ENCODE measurements at regions not wholly inside any gene's neighbourhood (a gene's known extent, or its start where the extent isn't known, plus 50 kb on each side); places are given as distances from the start of the nearest gene placed in this dataset.

- Histone ChIP-seq H3K27me3 (ENCODE audit: insufficient read depth) (no peaks in the 10 kb centered on the region), H3K36me3 (replicated peaks in 1 of 2; ENCODE audit: control insufficient read depth in 1 of 2, insufficient read depth in 2 of 2, low read length in 1 of 2) (no peaks in the 10 kb centered on the region), H4K20me1 (ENCODE audit: insufficient read depth) (no peaks in the 10 kb centered on the region), H3K4me3 (ENCODE audit: low read depth in 2 of 2, low read length in 1 of 2) (no peak overlapping the region), H3K9me2 (no peaks in the 10 kb centered on the region), H3K9me3 (no peaks in the 10 kb centered on the region), H3F3A (replicated peaks; ENCODE audit: insufficient read depth) (peaks cover 3% of the 10 kb centered on the region), H3K4me1 (ENCODE audit: control insufficient read depth in 1 of 2, insufficient read depth in 2 of 2, low read depth in 1 of 2, low read length in 1 of 2) (peaks cover 5% of the 10 kb centered on the region in 2 experiments; a peak in 3 of 4 replicates), H3K4me2 (no peak overlapping the region; the same call in 1 of the 2 replicates), H2AFZ (ENCODE audit: low read depth) (no peak overlapping the region), H3K27ac (ENCODE audit: low read depth in 2 of 2, low read length in 1 of 2) (peak overlapping the region; percentile 69 to 87), H3K79me2 (ENCODE audit: insufficient read depth) (no peaks in the 10 kb centered on the region; the same call in 1 of the 2 replicates), H3K9ac (no peak overlapping the region)
- WGBS (ENCODE audit: low lambda C conversion rate): 3% methylated on average over 1 of the region's 1 CpG
- ChIA-PET CTCF (no interaction called here), POLR2A (no interaction called here)
- DNase-seq: no peak
- no peak for TF ChIP-seq RFX5 (IDR thresholded peaks at IDR 0.05; ENCODE audit: low read length)
- no peak for TF ChIP-seq CHD2 (IDR thresholded peaks at IDR 0.05; ENCODE audit: low read length, partially characterized antibody)
- no peak for TF ChIP-seq MAX (IDR thresholded peaks at IDR 0.05; ENCODE audit: low read depth)
- no peak for TF ChIP-seq FOXM1 (IDR thresholded peaks at IDR 0.05; ENCODE audit: low read depth)
- TF ChIP-seq IRF3 (IDR thresholded peaks at IDR 0.05; ENCODE audit: low read depth, low read length): no peak
- TF ChIP-seq GABPA (IDR thresholded peaks at IDR 0.05; ENCODE audit: low read depth): no peak
- TF ChIP-seq EP300 (IDR thresholded peaks at IDR 0.05; ENCODE audit: borderline replicate concordance in 1 of 2, low read depth in 1 of 2, low read length in 1 of 2): no peak
- peak; percentile 59 for TF ChIP-seq PBX3 (IDR thresholded peaks at IDR 0.05)
- peak; percentile 83 for TF ChIP-seq NFIC (IDR thresholded peaks at IDR 0.05; ENCODE audit: borderline replicate concordance)
- TF ChIP-seq TCF12 (IDR thresholded peaks at IDR 0.05): peak; percentile 62
- TF ChIP-seq NRF1 (IDR thresholded peaks at IDR 0.05; ENCODE audit: low read depth, low read length): no peak
- TF ChIP-seq SIN3A (IDR thresholded peaks at IDR 0.05; ENCODE audit: borderline replicate concordance, low read depth, low read length): no peak
- TF ChIP-seq GATA2 (CRISPR knock-in tag; IDR thresholded peaks at IDR 0.05): no peak
- TF ChIP-seq REST (IDR thresholded peaks at IDR 0.05; ENCODE audit: low read depth, low read length): no peak
- no peak for TF ChIP-seq TAF1 (IDR thresholded peaks at IDR 0.05; ENCODE audit: borderline replicate concordance, low read depth, low read length)
- TF ChIP-seq JUND (IDR thresholded peaks at IDR 0.05): no peak
- no peak for TF ChIP-seq USF1 (IDR thresholded peaks at IDR 0.05; ENCODE audit: borderline replicate concordance, low read depth)
These were observed 136.4 kb upstream of the GOLGA6L4 start for GRCh38 chr15:84099181-84099580.
